HCT116 (cell line): ENCODE measurements at regions not wholly inside any gene's neighbourhood (a gene's known extent, or its start where the extent isn't known, plus 50 kb on each side); places are given as distances from the start of the nearest gene placed in this dataset.

Experiments used
- ATAC-seq: fragments of 200-7000 bp; cut with Tn5 transposase; 2 replicates; pipeline ENCODE4 v1.9.1; 2020; ENCODE audit warnings: mild to moderate bottlenecking, moderate library complexity
- BruUV-seq: library from RNA; stranded (reverse); fragments of 400-500 nt; replicated peaks from 2 replicates; lab custom pipeline; 2021; lab: Mats Ljungman, UMichigan
- CTCF ChIA-PET: fragments of 300-600 bp; sonication (Branson Sonifier 250); formaldehyde crosslinking; loops from one replicate; lab custom pipeline; 2021; ENCODE audit warnings: antibody characterized with exemption; lab: Charles Lee
- POLR2A ChIA-PET: fragments of 300-600, 350-600 bp; sonication (Branson Sonifier 250); formaldehyde crosslinking; loops from one replicate; lab custom pipeline; 2021; ENCODE audit warnings: antibody characterized with exemption; lab: Charles Lee
- RAD21 ChIA-PET, 2 experiments: fragments of 300-600 bp; sonication (Branson Sonifier 250); formaldehyde crosslinking; loops; one replicate each; lab custom pipeline; 2023; ENCODE audit warnings: low total read pairs in 2 of 2; ENCODE audit not compliant: uncharacterized antibody in 2 of 2, unreplicated experiment in 2 of 2, low non-redundant PET in 1 of 2; lab: Charles Lee
- DNase-seq: peaks from one replicate; pipeline ENCODE4 v3.0.0-alpha.2; 2010; ENCODE audit warnings: low read depth, low spot score
- H2AFZ ChIP-seq: fragments of 200-600 bp; shearing (Covaris generic), sonication (generic); 2 replicates; pipeline ENCODE4 v1.6.1; 2017; ENCODE audit warnings: low read depth, mixed run types, mixed read lengths, antibody characterized with exemption, low read length; ENCODE audit not compliant: poor library complexity, severe bottlenecking
- H3K27ac ChIP-seq: 2 replicates; pipeline ENCODE4 v1.5.1; 2012; ENCODE audit warnings: low read depth, low read length
- H3K27me3 ChIP-seq: fragments of 200-600 bp; sonication (generic); 2 replicates; pipeline ENCODE4 v1.6.1; 2016; ENCODE audit warnings: mixed run types, low read length, mixed read lengths; ENCODE audit not compliant: insufficient read depth
- H3K36me3 ChIP-seq, 2 experiments: fragments of 200-500 bp in 1 of 2; fragments of 200-600 bp in 1 of 2; sonication (Bioruptor generic) in 1 of 2; sonication (generic) in 1 of 2; 2 replicates each; pipeline versions ENCODE4 v1.5.1 to v1.6.1; 2014 to 2016; ENCODE audit warnings: low read length in 2 of 2, inconsistent platforms in 1 of 2, mixed read lengths in 1 of 2, mixed run types in 1 of 2; ENCODE audit not compliant: insufficient read depth in 2 of 2, control insufficient read depth in 1 of 2
- H3K4me1 ChIP-seq, 2 experiments: fragments of 200-600 bp in 1 of 2; sonication (generic) in 1 of 2; 2 replicates each; pipeline versions ENCODE4 v1.5.1 to v1.6.1; 2012 to 2017; ENCODE audit warnings: low read length in 2 of 2, inconsistent platforms in 1 of 2, mild to moderate bottlenecking in 1 of 2, mixed read lengths in 1 of 2, mixed run types in 1 of 2, moderate library complexity in 1 of 2; ENCODE audit not compliant: insufficient read depth in 2 of 2, control insufficient read depth in 1 of 2
- H3K4me2 ChIP-seq: fragments of 200-600 bp; sonication (generic); 2 replicates; pipeline ENCODE4 v1.6.1; 2017; ENCODE audit warnings: mixed run types, low read length, mixed read lengths
- H3K4me3 ChIP-seq, 2 experiments: fragments of 200-600 bp in 1 of 2; sonication (generic) in 1 of 2; replicated peaks in 1 of 2; 2 replicates each; pipeline ENCODE4 v1.5.1; 2011 to 2016; ENCODE audit warnings: low read length in 2 of 2, control low read depth in 1 of 2, low read depth in 1 of 2, mild to moderate bottlenecking in 1 of 2, mixed read lengths in 1 of 2, mixed run types in 1 of 2
- H3K79me2 ChIP-seq: fragments of 200-600 bp; sonication (generic); 2 replicates; pipeline ENCODE4 v1.6.1; 2017; ENCODE audit warnings: mild to moderate bottlenecking, mixed run types, low read length, moderate library complexity, mixed read lengths; ENCODE audit not compliant: insufficient read depth
- H3K9ac ChIP-seq: fragments of 200-600 bp; sonication (generic); 2 replicates; pipeline ENCODE4 v1.6.1; 2016; ENCODE audit warnings: low read length, mixed read lengths
- H3K9me2 ChIP-seq: fragments of 200-600 bp; sonication (generic), shearing (Covaris generic); 2 replicates; pipeline ENCODE4 v1.6.1; 2017; ENCODE audit warnings: mixed run types, mild to moderate bottlenecking, moderate library complexity; ENCODE audit not compliant: insufficient read depth
- H3K9me3 ChIP-seq, 2 experiments: fragments of 200-500 bp in 1 of 2; fragments of 200-600 bp in 1 of 2; sonication (Bioruptor generic) in 1 of 2; sonication (generic) in 1 of 2; 2 replicates each; pipeline ENCODE4 v1.6.1; 2014 to 2017; ENCODE audit warnings: low read length in 2 of 2, mixed read lengths in 2 of 2, inconsistent platforms in 1 of 2, low read depth in 1 of 2, mild to moderate bottlenecking in 1 of 2, mixed run types in 1 of 2, moderate library complexity in 1 of 2; ENCODE audit not compliant: control insufficient read depth in 1 of 2, insufficient read depth in 1 of 2
- H4K20me1 ChIP-seq: fragments of 200-600 bp; sonication (generic), shearing (Covaris generic); 2 replicates; pipeline ENCODE4 v1.6.1; 2017; ENCODE audit warnings: mixed run types, mild to moderate bottlenecking, moderate library complexity; ENCODE audit not compliant: insufficient read depth
- EGR1 ChIP-seq: IDR thresholded peaks from 2 replicates; pipeline ENCODE4 v1.6.1; 2012; ENCODE audit warnings: low read depth
- FOSL1 ChIP-seq: IDR thresholded peaks from 2 replicates; pipeline ENCODE4 v1.6.1; 2012; ENCODE audit warnings: low read depth
- POLR2A ChIP-seq: IDR thresholded peaks from 2 replicates; pipeline ENCODE4 v1.7.0; 2011; ENCODE audit warnings: borderline replicate concordance; ENCODE audit not compliant: insufficient read depth, insufficient read length; ENCODE audit errors: extremely low read depth
- RAD21 ChIP-seq: IDR thresholded peaks from 2 replicates; pipeline ENCODE4 v1.6.1; 2012; ENCODE audit warnings: low read depth, mild to moderate bottlenecking
- REST ChIP-seq: IDR thresholded peaks from 2 replicates; pipeline ENCODE4 v1.6.1; 2012; ENCODE audit warnings: low read depth
- SIN3A ChIP-seq: IDR thresholded peaks from 2 replicates; pipeline ENCODE4 v1.6.1; 2012; ENCODE audit warnings: low read depth
- ZFX ChIP-seq: fragments of 450-650 bp; IDR thresholded peaks from 2 replicates; pipeline ENCODE4 v1.6.1; 2017
- intact Hi-C: fragments of 100-400 bp; cut with micrococcal nuclease; formaldehyde crosslinking; loops from 2 replicates; pipeline ENCODE4 v1.10.0; 2022

GRCh38 chrX:35251226-35251625, 308.6 kb downstream of the FAM47B start:
- Histone ChIP-seq H3K9ac (no peak overlapping the region), H3K9me2 (no peaks in the 10 kb centered on the region), H2AFZ (no peak overlapping the region)
- no peak for TF ChIP-seq EGR1
- TF ChIP-seq ZFX = no peak
- TF ChIP-seq RAD21 = no peak
- no peak for TF ChIP-seq POLR2A
- TF ChIP-seq, all 23 proteins: peak for 0
- ChIA-PET CTCF (no interaction called here), POLR2A (no interaction called here), RAD21 (no interaction called here)
- Histone ChIP-seq H3K36me3 (no peaks in the 10 kb centered on the region), H3K27me3 (no peaks in the 10 kb centered on the region), H4K20me1 (no peaks in the 10 kb centered on the region), H3K27ac (no peak overlapping the region), H3K4me3 (no peak overlapping the region), H3K4me2 (no peak overlapping the region), H3K4me1 (no peaks in the 10 kb centered on the region), H3K79me2 (no peaks in the 10 kb centered on the region), H3K9me3 (no peaks in the 10 kb centered on the region)
- ATAC-seq (no peak), DNase-seq (no peak)
- no TSS peak for BruUV-seq
- intact Hi-C loops = no loop called here

DNA sequence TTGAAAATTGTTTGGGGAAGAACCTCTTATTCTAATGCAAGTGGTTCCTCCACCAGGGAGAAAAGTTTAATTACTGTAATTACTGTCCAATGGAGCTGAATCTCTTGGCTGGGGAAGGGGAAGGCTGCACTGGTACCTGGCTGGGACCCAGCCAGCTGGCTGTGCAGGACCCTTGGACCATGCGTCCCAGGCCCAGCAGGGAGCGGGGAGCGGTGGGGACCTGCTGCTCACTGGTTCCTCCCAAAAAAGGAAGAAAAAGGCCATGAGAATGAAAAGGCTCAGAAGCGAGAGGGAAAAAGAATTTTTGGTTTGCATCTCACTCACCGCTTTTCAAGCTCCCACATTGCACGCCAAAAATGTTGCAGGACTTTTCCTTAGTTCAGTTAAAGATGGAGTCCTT, 333.5 kb downstream of the FAM47B start:
- H4K20me1 ChIP-seq = no peaks in the 10 kb centered on the region
- no TSS peak for BruUV-seq
- TF ChIP-seq FOSL1 (no peak), SIN3A (no peak), REST (no peak), ZFX (no peak)
- CTCF ChIA-PET = no interaction called here
- no peak overlapping the region for H3K4me2 ChIP-seq
- POLR2A ChIA-PET = no interaction called here
- no peak for DNase-seq
- intact Hi-C loops = no loop called here
- RAD21 ChIA-PET = no interaction called here
- H2AFZ ChIP-seq = no peak overlapping the region
- no peaks in the 10 kb centered on the region for H3K27me3 ChIP-seq
- no peak overlapping the region for H3K27ac ChIP-seq
- H3K4me3 ChIP-seq = no peak overlapping the region
- H3K36me3 ChIP-seq = no peaks in the 10 kb centered on the region
- no peaks in the 10 kb centered on the region for H3K9me3 ChIP-seq
- H3K9me2 ChIP-seq = no peaks in the 10 kb centered on the region
- H3K4me1 ChIP-seq = no peaks in the 10 kb centered on the region
- no peak overlapping the region for H3K9ac ChIP-seq
- ATAC-seq = no peak
- H3K79me2 ChIP-seq = no peaks in the 10 kb centered on the region
